Adrenal gland (tissue), 5 donors: ENCODE measurements at regions not wholly inside any gene's neighbourhood (a gene's known extent, or its start where the extent isn't known, plus 50 kb on each side); places are given as distances from the start of the nearest gene placed in this dataset.
"Not testable (repeated sequence)": the region's sequence is repeated elsewhere in the genome, so short reads cannot be mapped to it uniquely, and the experiment has no call there.

Source experiments
- POLR2A ChIP-seq, 2 donors: fragments of 450-650 bp; IDR thresholded peaks; one replicate each; pipeline ENCODE4 v1.6.1; 2017; ENCODE audit warnings: antibody characterized with exemption in 2 of 2, mild to moderate bottlenecking in 2 of 2, moderate library complexity in 1 of 2
- TF ChIP-seq, protein P1 (sequence below), 6 experiments: fragments of 450-650 bp in 4 of 6; fragments of 200-600 bp in 2 of 6; sonication (generic) in 1 of 6; IDR thresholded peaks; 1 replicate in 5 of 6; 2 replicates in 1 of 6; pipeline versions ENCODE4 v1.5.1 to v1.8.0; 2016 to 2021; ENCODE audit warnings: antibody characterized with exemption in 6 of 6, mild to moderate bottlenecking in 2 of 6, moderate library complexity in 1 of 6
- donor health status: DM: no; HTN: no; CAD: no.

DNA sequence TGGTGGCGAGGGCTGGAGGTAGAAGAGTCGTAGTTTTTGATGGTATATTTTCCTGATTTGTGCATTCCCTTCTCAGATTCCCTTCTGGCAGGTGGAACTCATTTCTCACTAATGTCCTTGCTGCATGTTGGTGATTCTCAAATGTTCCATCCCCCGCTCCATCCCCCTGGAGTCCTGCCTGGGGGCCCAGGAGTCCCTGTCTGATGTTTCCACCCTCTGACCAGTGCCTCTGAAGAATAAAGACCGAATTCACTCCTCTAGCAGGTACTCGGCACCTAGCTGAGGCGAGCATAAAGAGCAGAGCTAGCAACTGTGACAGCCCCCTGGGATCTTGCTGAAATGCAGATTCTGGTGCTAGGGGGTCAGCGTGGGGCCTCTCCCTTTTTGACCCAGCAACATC, 301.8 kb downstream of the BCL2L11 start:
- TF ChIP-seq, protein P1, sequence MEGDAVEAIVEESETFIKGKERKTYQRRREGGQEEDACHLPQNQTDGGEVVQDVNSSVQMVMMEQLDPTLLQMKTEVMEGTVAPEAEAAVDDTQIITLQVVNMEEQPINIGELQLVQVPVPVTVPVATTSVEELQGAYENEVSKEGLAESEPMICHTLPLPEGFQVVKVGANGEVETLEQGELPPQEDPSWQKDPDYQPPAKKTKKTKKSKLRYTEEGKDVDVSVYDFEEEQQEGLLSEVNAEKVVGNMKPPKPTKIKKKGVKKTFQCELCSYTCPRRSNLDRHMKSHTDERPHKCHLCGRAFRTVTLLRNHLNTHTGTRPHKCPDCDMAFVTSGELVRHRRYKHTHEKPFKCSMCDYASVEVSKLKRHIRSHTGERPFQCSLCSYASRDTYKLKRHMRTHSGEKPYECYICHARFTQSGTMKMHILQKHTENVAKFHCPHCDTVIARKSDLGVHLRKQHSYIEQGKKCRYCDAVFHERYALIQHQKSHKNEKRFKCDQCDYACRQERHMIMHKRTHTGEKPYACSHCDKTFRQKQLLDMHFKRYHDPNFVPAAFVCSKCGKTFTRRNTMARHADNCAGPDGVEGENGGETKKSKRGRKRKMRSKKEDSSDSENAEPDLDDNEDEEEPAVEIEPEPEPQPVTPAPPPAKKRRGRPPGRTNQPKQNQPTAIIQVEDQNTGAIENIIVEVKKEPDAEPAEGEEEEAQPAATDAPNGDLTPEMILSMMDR (IDR thresholded peaks at IDR 0.05) = not testable (repeated sequence)
- TF ChIP-seq POLR2A (IDR thresholded peaks at IDR 0.05) = not testable (repeated sequence)
